Astrocyte of the spinal cord (primary cell): ENCODE measurements at regions not wholly inside any gene's neighbourhood (a gene's known extent, or its start where the extent isn't known, plus 50 kb on each side); places are given as distances from the start of the nearest gene placed in this dataset.
A peak's percentile ranks its signal among the peaks of the same experiment; 100 is the strongest.
"Not testable (repeated sequence)": the region's sequence is repeated elsewhere in the genome, so short reads cannot be mapped to it uniquely, and the experiment has no call there.

Experiments
- DNase-seq: peaks from one replicate; pipeline ENCODE4 v3.0.0; 2011; ENCODE audit warnings: low read depth, low spot score
- H3K4me3 ChIP-seq: 2 replicates; pipeline ENCODE4 v1.5.1; 2011; ENCODE audit warnings: low read depth, mild to moderate bottlenecking, low read length, moderate library complexity
- in situ Hi-C: cut with HindIII; loops from 2 replicates; pipeline ENCODE4 v1.10.0; 2017; ENCODE audit warnings: low sequenced_read_pairs

DNA sequence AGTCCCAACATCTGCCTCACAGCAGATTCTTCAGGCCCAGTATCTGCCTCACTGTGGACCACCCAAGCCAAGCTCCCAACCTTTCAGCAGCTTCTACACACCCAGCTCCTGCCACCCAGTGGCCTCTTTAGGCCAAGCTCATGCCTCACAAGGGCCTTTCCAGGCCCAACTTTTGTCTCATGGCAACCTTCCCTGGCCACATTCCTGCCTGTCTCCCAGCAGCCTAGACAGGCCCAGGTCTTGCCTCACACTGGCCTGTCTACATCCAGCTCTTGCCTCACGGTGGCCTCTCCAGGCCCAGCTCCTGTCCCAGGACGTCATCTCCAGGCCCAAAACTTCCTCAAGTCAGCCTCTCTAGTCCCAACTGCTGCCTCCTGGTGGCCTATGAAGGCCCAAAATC is 65.0 kb downstream of the CCDC201 start:
- DNase-seq, H3K4me3 ChIP-seq, in situ Hi-C loops: not testable (repeated sequence)

DNA sequence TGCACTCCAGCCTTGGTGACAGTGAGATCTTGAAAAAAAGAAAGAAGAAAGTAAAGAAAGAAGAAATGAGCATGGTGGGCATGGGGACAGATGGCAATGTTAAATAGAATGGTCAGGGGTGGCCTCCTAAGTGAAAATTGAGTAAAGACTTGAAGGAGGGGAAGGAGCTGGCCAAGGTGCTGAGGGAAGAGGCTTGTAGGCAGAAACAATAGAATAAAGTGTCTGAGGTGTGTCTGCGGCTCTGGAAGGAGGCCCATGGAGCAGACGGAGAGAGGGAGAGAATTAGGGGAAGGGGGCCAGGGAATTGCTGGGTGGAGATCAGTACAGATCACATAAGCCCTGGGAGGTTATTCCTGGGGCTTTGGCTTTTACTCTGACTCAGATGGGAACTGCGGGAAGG is 70.7 kb downstream of the CCDC201 start:
- H3K4me3 ChIP-seq, in situ Hi-C loops, DNase-seq: not testable (repeated sequence)

DNA sequence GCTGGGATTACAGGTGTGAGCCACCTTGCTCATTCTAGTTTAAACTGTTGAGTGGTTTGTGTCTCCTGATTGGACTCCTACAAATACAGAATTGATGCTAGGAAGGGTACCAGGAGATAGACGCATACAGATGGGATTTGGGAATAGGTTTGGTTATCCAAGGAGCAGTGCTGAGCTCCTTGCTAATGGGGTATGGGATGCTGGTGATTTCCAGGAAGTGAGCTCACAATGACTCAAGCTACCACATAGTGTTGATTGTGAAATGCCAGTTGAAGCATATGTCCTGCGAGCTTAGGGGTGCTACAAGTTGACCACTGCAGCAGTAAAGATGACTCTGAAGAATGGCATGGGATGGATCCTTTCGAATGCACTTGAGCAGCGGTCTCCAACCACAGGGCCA is 75.6 kb downstream of the CCDC201 start:
- H3K4me3 ChIP-seq, in situ Hi-C loops: not testable (repeated sequence)
- peak; percentile 52 for DNase-seq

DNA sequence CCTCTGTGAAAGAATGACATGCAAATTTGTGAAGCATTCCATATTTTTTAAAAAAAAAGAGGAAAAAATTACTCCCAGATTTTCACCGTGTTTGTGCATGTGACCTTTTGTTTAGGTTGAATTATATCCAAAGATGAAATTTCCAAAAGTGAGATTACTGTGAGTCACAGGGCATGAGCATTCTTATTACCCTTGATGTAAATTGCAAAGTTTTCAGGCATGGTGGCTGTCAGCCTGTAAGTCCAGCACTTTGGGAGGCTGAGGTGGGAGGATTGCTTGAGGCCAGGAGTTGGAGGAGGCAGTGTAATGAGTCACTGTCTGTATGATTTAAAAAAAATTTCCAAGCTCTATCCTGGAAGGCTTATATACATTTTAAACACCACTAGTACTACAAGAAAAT is 83.2 kb downstream of the CCDC201 start:
- H3K4me3 ChIP-seq, DNase-seq, in situ Hi-C loops: not testable (repeated sequence)

DNA sequence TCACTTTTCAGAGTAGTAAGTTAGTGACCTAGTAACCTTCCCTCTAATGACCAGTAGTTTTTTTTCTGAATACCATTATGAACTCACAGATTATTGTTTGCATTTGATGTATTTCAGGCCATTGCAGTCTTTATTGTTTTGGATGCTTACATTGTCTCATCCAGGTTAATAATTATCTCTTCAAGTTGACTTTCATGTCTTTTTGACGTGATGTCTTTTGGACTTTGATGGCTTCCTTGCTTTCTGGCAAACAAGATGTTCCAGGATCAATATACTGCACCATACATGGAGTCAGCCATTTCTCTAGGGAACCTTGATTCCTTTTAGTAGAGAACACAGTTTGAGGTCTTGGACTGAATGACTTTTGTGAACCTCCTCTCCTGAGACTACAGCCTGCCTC is 87.2 kb downstream of the CCDC201 start:
- H3K4me3 ChIP-seq, in situ Hi-C loops, DNase-seq: not testable (repeated sequence)

DNA sequence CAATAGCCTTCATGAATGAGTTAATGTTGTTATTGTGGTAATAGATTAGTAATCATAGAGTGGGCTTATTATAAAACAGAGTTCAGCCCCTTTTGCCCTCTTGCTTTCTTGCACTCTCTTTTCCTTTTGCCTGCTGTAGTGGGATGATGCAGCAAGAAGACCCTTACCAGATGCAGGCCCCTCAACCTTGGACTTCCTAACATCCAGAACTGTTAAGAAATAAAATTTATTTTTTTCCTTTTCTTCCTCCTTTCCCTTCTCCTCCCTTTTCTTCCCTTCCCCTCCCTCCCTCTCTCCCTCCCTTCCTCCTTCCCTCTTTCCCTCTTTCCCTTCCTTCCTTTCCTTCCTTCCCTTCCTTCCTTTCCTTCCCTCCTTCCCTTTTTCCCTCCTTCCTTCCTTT is 88.1 kb downstream of the CCDC201 start:
- in situ Hi-C loops, DNase-seq, H3K4me3 ChIP-seq: not testable (repeated sequence)
